Globus pallidus (tissue), 1 donor: ENCODE measurements at regions not wholly inside any gene's neighbourhood (a gene's known extent, or its start where the extent isn't known, plus 50 kb on each side); places are given as distances from the start of the nearest gene placed in this dataset.
A peak's percentile ranks its signal among the peaks of the same experiment; 100 is the strongest.

Experiments
- DNase-seq: peaks from one replicate; pipeline ENCODE4 v3.0.0-alpha.2; 2015; ENCODE audit warnings: low spot score

DNA sequence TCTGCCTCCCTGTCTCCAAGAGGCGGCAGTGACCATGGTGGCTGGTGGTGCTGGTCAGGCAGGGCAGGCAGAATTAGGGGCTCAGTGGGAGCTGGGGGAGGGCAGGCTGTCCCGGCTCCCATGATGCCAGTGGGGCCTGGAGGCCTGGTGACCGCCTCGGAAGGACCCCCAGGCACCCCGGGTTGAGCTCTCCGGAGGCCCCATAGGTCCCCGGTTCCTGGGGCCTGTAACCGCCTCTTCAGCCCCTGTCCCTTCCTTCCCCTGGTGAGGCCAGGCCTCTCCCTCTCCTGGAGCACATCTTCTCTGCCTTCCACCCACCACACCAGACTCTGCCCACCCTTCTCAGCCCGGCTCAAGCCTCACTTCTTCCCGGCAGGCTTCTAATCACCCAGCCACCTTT, 117.7 kb upstream of the GSC start:
- no peak for DNase-seq

DNA sequence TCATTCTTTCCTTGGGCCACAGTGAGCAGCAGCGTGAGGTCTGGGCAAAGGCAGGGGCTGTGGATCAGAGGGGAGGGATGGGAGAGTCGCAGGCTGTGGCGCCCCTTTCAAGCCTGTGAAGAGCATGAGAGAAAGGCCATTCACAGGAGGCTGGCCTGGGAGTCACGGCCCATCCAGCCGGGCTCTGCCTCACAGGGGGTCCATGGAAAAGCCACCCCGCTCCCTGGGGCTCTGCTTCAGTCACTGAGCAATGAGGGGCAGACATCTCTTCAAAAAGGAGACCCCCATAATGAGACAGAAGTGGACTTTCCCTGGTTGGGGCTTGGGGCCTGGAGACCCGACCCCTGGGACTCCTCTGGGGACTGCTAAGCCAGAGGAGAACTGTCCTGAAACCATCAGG, 117.0 kb upstream of the GSC start:
- DNase-seq: no peak

DNA sequence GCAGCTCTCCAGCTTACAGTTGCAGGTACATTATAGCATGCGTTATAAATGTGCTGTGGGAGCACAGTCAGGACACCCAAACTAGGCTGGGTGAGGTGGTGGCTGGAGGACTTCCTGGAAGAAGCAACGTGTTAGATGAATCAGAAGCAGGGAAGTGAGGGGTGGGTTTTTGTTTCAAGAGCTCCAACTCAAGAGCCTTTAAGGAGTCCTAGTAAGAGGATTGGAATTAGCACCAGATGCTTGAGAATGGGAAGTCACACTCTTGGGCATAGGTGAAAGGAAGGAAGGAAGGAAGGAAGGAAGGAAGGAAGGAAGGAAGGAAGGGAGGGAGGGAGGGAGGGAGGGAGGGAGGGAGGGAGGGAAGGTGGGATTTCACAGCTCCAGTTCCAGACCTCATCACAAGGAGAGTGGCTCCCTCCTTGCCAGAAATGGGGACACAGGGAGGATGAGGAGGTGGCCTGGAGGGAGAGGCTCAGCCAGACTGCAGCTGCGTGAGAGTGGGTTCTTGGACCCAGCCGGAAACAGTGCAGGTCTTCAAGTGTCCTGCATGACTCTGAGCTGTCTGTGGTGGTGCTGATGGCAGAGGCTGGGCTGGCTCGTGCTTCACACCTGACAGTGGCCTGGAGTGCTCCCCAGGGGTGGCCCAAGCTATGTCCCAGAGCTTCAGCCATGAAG, 115.7 kb upstream of the GSC start:
- no peak for DNase-seq

DNA sequence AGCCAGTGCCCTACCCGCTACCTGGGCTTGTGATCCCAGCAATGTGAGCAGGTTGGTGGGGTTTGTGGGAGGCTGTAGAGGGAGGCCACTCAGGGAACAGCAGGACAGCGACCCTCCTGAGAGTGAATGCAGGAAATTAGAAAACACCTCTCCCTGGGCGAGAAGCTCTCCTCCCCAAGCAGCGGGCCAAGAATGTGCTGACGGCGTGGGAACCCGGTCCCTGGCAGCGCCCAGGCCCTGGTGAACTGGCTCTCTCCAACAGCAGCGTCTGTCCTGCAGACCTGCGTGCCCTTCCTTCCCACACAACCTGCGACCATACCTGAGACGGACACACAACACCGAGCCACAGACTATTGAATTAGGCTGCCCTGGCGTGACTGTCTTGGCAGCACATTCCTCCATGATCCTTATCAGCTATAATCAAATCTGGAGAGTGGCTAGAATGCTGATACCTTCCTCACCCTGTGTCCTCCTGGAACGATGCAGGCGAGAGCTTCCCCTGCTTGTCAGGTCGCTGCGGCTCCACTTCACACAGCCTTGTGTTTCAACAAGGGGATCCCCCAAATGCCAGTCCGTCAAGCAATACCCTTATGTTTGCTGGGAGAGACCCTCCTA, 114.8 kb upstream of the GSC start:
- DNase-seq: no peak

DNA sequence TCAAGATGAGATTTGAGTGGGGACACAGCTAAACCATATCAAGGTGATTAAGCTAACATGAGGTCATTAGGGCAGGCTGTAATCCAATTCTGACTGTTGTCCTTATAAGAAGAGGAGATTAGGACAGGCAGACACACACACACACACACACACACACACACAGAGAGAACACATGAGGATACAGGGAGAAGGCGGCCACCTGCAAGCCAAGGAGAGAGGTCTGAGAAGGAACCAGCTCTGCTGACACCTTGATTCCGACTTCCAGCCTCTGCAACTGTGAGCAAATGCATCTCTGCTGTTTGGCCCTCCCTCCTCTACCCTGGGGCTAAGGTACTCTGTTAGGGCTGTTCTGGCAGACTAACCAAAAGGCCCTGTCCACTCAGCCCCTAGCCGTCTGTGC, 112.5 kb upstream of the GSC start:
- no peak for DNase-seq

DNA sequence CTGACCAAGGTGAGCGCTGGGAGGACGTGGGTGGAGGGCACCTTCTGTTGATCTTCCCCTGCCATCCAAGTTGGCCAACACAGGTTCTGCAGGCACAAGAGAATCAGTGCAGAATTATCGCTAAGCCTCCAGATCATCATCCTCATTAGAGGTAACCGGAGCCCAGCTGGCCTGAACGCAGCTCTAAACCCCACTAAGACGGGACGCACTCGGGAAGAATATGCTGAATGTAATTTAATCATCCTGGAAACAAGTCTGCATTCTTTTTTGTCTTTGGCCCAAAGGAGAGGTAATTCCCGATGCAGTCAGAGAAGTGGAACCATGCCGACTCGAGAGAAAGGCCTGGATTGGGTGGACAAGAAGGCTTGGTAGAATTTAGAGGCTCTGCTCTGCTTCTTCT, 111.0 kb upstream of the GSC start:
- no peak for DNase-seq

DNA sequence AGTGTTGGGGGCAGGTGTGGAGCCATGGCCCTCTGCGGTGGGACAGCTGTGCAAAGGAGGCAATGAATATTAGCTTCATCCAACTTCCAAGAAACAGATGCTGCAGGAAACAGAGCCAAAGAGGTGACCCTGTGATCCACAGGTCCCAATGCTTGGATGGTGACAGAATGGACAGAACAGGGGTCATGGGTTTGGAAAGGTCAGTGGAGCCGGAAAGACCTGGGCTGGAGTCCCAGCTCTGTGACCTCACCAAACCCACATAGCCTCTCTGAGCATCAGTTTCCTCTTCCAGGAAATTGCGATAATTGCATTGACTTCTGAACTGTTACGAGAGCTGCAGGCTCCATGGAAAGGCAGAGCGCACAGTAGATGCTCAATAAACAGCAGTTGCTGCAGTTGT, 110.2 kb upstream of the GSC start:
- DNase-seq: no peak

DNA sequence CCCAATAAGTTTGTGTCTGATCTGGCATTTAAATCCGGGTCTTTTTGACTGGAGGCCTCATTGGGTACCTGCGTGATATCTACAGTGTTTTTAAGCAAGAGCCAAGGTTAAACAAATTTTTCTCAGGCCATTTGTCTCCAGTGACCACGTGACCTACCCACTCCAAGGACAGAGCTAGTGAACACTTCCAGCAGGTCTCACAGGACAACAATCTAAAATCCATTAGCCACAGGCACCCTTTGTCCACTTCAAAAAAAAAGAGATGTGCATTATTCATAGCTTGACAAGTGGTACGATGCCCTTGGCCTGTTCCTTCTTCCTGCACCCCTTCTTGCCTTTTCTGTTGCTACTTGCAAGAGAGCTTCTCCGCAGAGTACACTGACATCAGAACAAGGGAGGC, 109.6 kb upstream of the GSC start:
- no peak for DNase-seq

DNA sequence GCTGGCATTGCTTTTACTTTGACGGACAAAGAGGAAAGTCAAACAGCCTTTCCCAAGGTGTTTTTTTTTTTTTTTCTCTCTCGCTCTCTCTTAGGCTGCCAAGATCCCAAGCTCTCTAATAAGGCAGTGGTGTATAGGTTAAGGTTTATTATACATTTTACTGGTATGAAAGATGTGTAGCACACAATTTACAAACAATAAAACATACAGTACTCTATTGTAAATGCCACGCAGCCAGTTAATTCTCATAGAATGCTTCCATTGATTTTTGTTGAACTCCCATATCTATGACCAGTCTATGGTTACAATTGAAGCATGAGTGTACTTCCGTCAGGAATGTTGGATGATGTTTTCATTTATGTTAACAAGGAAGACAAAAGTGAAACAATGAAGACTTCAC, 106.4 kb upstream of the GSC start:
- no peak for DNase-seq

DNA sequence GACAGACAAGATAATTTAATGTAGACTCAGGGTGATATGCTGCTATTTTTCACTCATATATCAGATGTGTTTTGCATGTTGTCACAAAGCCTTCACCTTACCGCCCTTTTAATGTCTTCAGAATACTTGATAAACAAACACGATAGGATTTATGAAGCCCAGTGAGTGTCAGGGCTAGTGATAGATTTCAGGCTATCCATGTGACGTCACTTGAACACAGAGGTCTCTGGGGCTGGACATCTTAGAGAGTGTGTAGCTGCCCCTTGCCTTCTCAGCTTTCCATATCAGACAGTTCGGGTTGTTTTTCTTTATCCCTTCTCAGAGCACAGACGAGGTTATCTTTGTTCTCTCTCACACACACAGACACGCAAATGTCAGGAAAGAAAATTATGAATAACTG, 105.3 kb upstream of the GSC start:
- DNase-seq: no peak

DNA sequence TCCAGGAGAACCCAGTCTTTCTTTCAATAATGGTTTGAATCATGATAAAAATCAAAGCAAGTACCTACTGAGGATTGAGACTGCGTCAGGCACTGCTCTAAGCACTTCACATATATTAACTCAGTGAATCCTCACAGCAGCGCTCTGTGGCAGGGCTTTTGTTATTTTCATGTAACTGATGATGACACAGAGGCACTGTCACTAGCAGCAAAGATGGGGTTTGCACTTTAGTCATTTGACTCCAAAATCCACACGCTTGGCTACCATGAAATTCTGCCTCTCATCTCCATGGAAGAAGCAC, 98.8 kb upstream of the GSC start:
- peak; percentile 50 for DNase-seq

DNA sequence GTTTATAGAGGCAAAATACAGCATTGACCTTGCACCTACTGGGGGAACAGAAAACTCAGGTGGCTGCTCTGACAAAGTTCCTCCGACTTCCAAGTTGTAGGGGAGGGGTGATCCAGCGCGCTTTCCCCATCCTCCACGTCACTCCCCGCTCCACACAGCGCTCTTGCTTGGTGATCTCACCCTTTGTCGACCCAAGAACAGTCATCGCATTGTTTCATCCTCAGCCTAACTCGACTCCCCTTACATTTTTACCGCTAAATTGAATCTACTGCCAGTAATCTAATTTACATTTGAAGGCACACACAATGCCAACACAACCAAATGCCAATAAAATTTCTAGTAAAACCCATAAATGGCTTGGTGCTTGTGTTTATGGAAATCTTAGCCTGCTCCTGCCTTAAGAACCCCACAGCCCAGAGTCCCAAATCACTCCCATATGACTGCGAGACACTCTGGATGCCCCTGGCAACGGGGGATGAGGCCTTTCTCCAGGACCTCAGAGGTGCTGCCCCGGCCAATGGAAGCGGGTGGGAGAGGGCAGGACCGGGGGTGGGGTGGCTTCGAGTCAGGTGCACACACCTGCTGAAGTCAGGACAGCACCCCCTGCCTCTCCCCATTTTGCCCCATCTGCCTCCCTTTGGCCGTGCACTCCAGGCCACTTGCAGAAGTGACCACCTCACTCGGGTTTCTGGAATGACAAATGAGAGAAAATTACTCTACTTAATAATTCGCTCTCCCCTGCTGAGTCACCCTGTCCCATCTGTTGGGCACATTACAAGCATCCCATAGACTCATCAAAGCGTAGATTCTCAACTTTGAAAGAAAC, 98.2 kb upstream of the GSC start:
- DNase-seq: peak; percentile 90

DNA sequence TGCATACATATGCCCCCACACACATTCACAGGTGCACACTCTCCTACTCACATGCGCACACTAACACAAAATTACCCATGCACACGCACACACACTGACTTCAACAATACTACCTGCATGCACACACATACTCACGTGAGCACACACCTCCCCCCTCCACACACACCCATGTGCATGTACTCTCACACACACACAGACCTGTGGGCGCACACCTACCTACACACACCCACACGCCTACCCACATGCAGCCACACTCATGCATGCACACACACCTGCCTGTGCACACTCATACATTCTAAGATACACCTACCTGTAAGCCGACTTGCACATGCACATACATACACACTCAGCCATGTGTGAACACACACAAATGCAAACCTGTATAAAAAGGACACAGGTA, 97.3 kb upstream of the GSC start:
- no peak for DNase-seq

DNA sequence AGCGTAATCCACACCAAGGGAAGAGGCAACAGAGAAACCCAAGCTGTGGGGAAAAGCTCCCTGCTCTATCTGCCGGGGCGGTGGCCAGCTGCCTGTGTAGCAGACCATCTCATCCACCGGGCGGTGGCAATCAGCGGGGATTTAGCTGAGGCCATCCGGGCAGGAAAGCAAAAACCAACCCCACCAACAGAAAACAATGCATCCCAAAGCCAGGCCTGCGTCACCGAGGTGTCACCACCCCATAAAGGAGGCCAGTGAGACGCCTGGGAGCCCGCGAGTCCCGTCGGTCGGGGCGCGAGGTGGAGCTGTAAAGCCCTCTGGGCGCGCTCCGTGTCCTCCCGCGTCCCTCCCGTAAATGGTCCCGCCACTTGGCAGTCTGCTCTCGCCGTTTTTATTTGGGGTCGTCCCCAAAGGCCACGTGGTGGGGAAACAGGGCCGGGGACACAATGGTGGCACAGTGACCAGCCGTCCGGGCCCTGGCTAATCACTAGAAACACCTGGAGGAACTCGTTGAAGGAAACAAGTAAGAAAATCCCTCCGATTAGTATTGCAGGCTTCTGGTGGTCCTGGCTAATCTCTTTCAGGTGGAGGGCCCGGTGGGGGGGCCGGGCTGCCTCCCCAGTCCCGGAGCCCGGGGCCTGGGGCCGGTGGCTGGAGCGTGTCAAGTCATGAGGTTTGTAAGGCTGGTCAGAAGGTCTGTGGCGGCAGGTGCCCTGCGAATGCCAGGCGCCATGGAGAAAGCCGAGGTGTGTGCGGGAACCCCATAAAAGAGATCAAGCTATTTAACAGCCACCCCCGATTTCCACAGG, 94.7 kb upstream of the GSC start:
- no peak for DNase-seq

DNA sequence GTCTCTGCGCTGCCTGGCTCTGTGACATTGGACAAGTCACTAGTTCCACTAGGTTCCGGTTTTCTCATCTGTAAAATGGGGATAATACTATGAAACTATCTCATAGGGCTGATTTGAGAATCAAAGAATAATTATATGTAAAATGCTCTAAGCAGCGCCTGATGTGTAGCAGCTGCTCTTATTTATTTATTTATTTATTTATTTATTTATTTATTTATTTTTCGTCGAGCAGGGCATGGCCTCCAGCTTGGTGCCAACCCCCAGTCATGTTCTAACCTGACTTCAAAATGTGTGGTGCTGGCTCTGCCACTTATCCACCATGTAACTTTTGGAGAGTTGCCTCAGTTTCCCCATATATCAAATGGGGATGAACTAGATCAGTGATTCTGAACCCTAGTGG, 93.5 kb upstream of the GSC start:
- no peak for DNase-seq

DNA sequence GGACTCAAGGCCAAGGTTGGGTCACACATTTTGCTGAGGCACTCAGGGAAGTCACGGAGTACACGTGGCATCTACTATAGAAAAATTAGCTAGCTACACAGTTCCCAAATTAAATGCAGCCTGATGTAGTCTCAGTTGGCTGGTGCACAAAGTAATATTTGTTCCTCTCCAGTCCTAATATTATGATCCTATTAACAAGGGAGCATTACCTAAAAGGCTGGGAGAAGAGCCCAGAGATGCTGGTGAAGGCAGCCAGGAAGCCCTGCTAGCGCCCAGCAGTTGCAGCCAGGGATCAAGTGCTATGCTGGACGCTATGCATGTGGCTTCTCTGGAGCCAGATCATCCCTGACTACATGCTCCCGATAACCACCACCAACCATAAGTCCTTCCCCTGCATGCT, 88.0 kb upstream of the GSC start:
- DNase-seq: no peak

DNA sequence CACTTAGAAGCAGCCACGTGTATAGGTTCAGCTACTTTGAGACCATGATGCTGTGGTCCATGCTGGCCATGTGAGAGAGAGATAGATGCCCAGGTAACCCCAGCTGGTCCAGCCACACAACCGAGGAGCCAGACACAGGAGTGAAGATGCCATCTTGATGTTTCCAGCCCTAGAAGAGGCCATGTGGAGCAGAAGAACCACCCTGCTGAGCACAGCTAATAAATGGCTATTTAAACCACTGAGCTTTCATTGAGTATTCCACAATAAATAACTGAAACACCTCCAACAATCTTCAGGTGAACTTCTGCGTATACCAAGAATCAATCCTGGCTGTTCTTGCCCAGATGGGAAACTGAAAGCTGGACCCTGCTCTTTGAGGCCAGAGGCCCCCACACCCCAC, 84.0 kb upstream of the GSC start:
- no peak for DNase-seq

DNA sequence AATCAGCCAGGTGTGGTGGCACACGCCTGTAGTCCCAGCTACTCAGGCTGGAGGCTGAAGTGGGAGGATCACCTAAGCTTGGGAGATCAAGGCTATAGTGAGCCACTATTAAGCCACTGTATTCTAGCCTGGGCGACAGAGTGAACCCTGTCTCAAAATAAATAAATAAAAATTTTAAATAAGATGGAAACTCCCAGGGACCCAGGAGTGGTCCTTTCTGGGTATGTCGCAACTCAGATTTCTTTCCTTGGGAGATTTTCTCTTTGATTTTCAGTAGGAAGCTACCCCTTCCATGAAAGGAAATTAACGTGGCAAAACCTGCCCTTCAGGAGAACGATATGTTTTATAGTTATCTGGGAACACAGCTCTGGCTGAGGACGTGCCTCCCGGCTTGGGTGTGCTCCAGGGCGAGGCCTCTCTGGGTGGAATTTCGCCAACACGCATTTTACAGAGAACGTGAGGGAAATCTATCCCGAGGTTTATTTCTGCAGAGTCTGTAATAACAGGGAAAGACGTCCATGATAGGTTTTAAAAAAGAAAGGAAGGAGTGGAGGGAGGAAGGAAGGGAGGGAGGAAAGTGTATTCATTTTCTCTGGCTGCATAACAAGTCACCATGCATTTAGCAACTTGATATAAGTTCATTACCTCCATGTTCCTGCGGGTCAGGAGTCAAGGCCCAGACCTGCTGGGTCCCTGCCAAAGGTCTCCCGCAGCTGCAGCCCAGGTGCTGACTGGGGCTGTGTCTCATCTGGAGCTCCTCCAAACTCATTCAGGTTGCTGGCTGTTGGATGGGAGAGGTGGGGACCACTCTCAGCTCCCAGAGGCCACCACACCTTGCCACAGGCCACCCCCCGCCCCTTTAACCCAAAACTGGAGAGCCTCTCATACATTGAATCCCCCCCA, 80.6 kb upstream of the GSC start:
- DNase-seq: no peak

DNA sequence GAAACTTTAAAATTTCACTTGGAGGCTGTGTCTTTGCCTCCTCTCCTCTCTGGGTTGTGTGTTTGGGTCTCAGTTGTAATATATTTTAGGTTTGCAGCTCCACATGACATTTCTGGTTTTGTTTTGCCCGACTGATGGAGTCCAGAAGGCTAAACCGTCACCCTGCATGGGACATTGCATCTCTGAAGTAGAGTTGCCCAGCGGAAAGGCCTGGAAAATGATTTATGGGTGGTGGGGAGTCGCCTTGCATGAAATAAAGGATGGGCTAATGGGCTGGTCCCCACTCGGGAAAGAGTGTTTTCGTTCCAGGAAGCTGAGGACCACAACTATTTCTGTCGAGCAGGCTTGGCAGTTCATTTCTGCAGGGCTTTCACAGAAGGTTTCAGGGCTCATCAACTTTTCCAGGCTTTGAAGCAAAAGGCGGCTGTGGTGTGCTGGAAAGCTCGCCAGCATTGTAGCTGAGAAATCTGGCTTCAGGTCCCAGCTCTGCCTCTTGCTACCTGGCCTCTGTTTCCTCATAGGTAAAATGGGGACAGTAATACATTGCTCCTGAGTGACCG, 74.8 kb upstream of the GSC start:
- DNase-seq: no peak

DNA sequence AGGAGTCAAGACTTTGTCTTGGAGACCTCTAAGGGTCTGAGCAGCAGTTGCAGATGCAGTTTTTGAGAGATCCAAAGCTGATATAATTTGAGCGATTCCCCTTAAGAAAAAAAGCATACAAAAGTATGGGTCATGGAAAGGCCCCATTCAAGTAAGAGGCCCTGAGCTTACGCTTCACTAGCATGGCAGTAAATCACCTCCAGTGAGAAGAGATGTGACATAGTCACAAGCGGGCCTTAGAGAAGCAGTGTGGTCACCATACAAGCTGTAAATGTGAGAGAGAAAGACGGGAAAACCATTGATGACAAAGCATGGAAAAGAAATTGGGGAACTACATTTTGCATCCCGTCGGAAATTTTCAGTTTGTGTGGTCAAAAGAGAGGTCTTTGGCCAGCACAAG, 70.6 kb upstream of the GSC start:
- no peak for DNase-seq

DNA sequence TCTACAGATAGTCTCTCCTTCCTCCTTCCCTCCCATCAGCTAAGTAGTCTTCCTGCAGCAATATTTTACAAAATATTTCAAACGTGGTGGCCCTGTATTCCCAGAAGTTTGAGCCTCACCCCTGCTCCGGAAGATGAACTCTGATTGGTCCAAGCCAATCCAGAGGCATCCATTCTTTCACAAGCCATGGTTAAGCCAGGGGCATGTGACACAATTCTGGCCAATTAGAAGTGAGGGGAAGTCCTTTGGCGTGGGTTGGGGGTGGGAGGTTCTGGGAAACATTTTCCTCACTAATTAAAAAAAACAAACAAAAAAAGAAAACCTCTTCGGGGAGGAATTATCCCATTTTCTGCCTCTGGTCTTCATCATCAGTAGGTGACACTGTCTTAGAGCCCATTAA, 69.4 kb upstream of the GSC start:
- DNase-seq: no peak

DNA sequence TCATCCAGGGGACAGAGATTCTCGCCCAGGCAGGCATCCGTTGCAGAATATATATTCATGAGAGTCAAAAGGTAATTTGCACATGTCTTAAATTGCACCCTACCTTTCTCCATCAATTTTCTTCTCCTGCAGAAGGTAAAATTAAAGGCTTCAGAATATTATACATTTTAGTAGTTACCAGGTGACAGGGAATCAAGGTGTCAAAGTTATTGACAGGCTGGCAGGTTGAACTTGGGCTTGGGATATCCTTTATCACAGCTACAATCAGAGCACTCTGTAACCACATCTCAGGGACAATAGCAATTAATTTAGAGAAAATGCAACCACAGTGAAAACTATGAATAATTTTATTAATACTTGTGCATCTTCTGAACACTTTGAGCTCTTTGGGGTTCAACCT, 66.9 kb upstream of the GSC start:
- no peak for DNase-seq
